Right lobe of liver (tissue), 4 donors: ENCODE measurements at regions not wholly inside any gene's neighbourhood (a gene's known extent, or its start where the extent isn't known, plus 50 kb on each side); places are given as distances from the start of the nearest gene placed in this dataset.

ENCODE experiments used
- POLR2A ChIP-seq: fragments of 450-650 bp; IDR thresholded peaks from one replicate; pipeline ENCODE4 v1.6.1; 2017; ENCODE audit warnings: antibody characterized with exemption, mild to moderate bottlenecking
- TF ChIP-seq, protein P1 (sequence below), 4 donors: fragments of 200-600 bp in 3 of 4; fragments of 450-650 bp in 1 of 4; IDR thresholded peaks; one replicate each; pipeline versions ENCODE4 v1.5.1 to v1.8.0; 2016 to 2022; ENCODE audit warnings: antibody characterized with exemption in 4 of 4, mild to moderate bottlenecking in 2 of 4
- donor health status: DM: no; HTN: no; CAD: no.
- donor health status: DM: no; HTN: no; CAD: no.
- donor health status: DM: no; HTN: yes; CAD: no.

DNA sequence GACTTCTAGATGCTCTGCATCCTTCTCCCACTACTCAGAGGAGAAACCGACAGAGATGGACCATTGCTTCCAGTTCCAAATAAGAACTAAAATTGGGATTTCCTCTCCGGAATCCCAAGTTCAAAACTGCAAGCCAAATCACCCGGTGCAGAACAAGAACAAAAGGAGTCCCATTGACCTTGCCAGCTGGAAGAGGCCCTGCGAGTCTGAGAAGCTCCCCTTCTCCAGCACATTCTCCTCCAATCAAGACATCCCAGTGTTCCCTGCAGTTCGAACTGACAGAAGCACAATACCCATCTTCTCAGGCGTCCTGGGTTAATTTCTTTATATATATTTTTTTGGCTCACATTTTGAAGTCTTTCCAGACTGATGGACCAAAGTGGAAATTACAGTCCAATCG lies 195.3 kb upstream of the MEIS1 start:
- TF ChIP-seq POLR2A = no peak
- TF ChIP-seq, protein P1, sequence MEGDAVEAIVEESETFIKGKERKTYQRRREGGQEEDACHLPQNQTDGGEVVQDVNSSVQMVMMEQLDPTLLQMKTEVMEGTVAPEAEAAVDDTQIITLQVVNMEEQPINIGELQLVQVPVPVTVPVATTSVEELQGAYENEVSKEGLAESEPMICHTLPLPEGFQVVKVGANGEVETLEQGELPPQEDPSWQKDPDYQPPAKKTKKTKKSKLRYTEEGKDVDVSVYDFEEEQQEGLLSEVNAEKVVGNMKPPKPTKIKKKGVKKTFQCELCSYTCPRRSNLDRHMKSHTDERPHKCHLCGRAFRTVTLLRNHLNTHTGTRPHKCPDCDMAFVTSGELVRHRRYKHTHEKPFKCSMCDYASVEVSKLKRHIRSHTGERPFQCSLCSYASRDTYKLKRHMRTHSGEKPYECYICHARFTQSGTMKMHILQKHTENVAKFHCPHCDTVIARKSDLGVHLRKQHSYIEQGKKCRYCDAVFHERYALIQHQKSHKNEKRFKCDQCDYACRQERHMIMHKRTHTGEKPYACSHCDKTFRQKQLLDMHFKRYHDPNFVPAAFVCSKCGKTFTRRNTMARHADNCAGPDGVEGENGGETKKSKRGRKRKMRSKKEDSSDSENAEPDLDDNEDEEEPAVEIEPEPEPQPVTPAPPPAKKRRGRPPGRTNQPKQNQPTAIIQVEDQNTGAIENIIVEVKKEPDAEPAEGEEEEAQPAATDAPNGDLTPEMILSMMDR (IDR thresholded peaks at IDR 0.05) = no peak
